HG03520 (cell line): ENCODE measurements at regions not wholly inside any gene's neighbourhood (a gene's known extent, or its start where the extent isn't known, plus 50 kb on each side); places are given as distances from the start of the nearest gene placed in this dataset.
"Not testable (repeated sequence)": the region's sequence is repeated elsewhere in the genome, so short reads cannot be mapped to it uniquely, and the experiment has no call there.

Experiments used
- ATAC-seq: cut with Tn5 transposase; IDR thresholded peaks from one replicate; pipeline ENCODE4 v1.9.1; 2021; ENCODE audit warnings: mild to moderate bottlenecking, moderate library complexity; ENCODE audit not compliant: unreplicated experiment

- no peak for ATAC-seq
Observed at GRCh38 chr11:110347660-110348059, 51.2 kb upstream of the RDX start.

- ATAC-seq = peak; percentile 84
Observed at GRCh38 chr11:110349138-110349996, 53.0 kb upstream of the RDX start.

- ATAC-seq = not testable (repeated sequence)
Observed at GRCh38 chr11:110349997-110350383, 53.6 kb upstream of the RDX start.

GRCh38 chr11:110355011-110355744 is 58.8 kb upstream of the RDX start:
- ATAC-seq = no peak

GRCh38 chr11:110356762-110357671 is 60.6 kb upstream of the RDX start:
- no peak for ATAC-seq

GRCh38 chr11:110358336-110358735 is 61.9 kb upstream of the RDX start:
- no peak for ATAC-seq

GRCh38 chr11:110360781-110361408 is 64.5 kb upstream of the RDX start:
- not testable (repeated sequence) for ATAC-seq

- no peak for ATAC-seq
Observed at GRCh38 chr11:110362971-110363509, 66.6 kb upstream of the RDX start.

- ATAC-seq = no peak
Observed at GRCh38 chr11:110366291-110366690, 63.5 kb upstream of the FDX1 start.

GRCh38 chr11:110367571-110367970 is 62.2 kb upstream of the FDX1 start:
- no peak for ATAC-seq

- ATAC-seq = no peak
Observed at GRCh38 chr11:110371084-110371483, 58.7 kb upstream of the FDX1 start.

GRCh38 chr11:110373051-110373702 is 56.6 kb upstream of the FDX1 start:
- ATAC-seq = peak; percentile 91

- no peak for ATAC-seq
Observed at GRCh38 chr11:110374921-110375320, 54.8 kb upstream of the FDX1 start.

- ATAC-seq = no peak
Observed at GRCh38 chr11:110375351-110375750, 54.4 kb upstream of the FDX1 start.

- no peak for ATAC-seq
Observed at GRCh38 chr11:110376021-110376420, 53.7 kb upstream of the FDX1 start.

GRCh38 chr11:110376711-110377324 is 52.9 kb upstream of the FDX1 start:
- no peak for ATAC-seq

- no peak for ATAC-seq
Observed at GRCh38 chr11:110377434-110377833, 52.3 kb upstream of the FDX1 start.

- no peak for ATAC-seq
Observed at GRCh38 chr11:110379261-110379660, 50.5 kb upstream of the FDX1 start.

GRCh38 chr11:110379936-110380335 is 49.8 kb upstream of the FDX1 start:
- no peak for ATAC-seq
